ENCODE measurements at regions not wholly inside any gene's neighbourhood (a gene's known extent, or its start where the extent isn't known, plus 50 kb on each side); places are given as distances from the start of the nearest gene placed in this dataset.
"Not testable (repeated sequence)": the region's sequence is repeated elsewhere in the genome, so short reads cannot be mapped to it uniquely, and the experiment has no call there.

GRCh38 chr4:104330125-104330905 lies 164.4 kb downstream of the CXXC4 start:
- no peak for DNase-seq (ENCODE audit: low read depth)

GRCh38 chr4:104326991-104327694 lies 167.6 kb downstream of the CXXC4 start:
- DNase-seq (ENCODE audit: low read depth) = not testable (repeated sequence)

DNA sequence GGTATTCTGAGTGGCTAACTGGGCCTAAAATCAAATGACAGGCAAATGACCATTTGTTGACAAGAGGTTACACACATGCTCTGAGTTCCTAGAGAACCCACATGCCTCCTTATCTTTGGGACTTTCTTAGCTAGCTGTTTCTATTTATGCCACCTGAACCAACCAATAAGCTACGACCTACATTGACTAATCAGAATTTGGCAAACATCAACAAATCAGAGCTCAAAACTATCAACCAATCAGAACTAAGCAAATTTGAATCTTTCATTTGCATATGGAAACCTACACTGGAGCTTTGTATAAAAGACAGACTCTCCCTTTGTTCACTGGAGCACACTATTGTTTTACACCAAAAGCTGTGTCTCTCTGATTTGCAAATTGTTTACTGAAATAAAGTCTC lies 192.0 kb downstream of the CXXC4 start:
- no peak for DNase-seq (ENCODE audit: low read depth)

DNA sequence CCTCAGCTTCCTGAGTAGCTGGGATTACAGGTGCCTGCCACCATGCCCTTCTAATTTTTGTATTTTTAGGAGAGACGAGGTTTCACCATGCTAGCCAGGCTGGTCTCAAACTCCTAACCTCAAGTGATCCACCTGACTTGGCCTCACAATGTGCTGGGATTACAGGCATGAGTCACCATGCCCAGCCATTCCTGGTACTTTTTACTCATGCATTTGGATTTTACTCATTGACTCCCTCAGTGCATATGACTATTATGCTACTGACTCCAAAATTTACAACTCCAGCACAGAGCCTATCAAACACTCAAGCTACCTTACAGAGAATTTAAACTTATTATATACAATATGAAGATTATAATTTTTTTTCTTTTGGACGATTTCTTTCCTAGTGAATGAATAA lies 199.9 kb downstream of the CXXC4 start:
- DNase-seq (ENCODE audit: low read depth) = no peak

GRCh38 chr4:104286867-104287266 lies 207.8 kb downstream of the CXXC4 start:
- DNase-seq (ENCODE audit: low read depth) = no peak

- DNase-seq (ENCODE audit: low read depth) = no peak
Observed at GRCh38 chr4:104283303-104283702, 211.4 kb downstream of the CXXC4 start.

GRCh38 chr4:104279744-104280143 lies 214.9 kb downstream of the CXXC4 start:
- DNase-seq (ENCODE audit: low read depth) = no peak

- DNase-seq (ENCODE audit: low read depth) = no peak
Observed at GRCh38 chr4:104272966-104273365, 221.7 kb downstream of the CXXC4 start.

- DNase-seq (ENCODE audit: low read depth) = not testable (repeated sequence)
Observed at GRCh38 chr4:104269603-104270002, 225.1 kb downstream of the CXXC4 start.

- no peak for DNase-seq (ENCODE audit: low read depth)
Observed at GRCh38 chr4:104263100-104263499, 231.6 kb downstream of the CXXC4 start.

GRCh38 chr4:104262678-104263077 lies 232.0 kb downstream of the CXXC4 start:
- DNase-seq (ENCODE audit: low read depth) = no peak

DNA sequence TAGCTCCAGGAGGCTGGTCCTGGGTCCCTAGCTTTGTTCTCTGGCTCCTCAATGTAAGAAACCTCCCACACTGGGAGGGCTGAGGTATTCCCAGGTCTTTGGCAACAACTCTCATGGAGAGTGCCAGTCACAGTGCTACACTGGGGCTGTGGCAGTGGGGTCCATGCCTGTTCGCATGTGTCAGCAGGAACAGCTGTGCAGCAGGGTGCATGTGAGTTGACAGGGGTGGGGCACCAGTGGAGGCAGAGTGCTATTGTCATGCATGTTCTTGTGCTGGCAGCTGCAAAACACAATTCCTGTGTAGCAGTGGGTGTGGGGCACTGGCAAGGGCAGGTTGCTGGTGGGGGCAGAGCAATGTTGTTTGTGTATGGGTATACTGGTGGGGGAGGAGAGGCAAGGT lies 246.0 kb downstream of the CXXC4 start:
- no peak for DNase-seq (ENCODE audit: low read depth)

DNA sequence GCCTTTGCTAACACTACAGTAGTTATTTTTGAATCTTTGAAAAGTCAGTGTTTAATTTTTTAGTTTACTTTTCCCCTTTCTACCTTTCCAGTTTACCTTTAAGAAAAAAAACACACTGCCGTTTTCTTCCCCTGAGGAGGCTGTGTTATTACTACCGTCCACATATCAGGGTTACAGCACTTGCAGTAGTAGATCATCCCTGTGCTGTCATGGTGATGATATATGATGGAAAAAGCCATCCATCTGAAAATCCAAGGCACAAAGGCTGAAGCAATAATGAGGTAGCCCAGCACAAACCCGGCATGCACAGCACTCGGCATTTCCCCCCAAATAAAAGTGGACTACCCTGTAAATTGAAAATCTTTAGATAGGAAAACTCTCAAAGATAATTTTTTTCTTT lies 258.7 kb downstream of the CXXC4 start:
- no peak for DNase-seq (ENCODE audit: low read depth)

DNA sequence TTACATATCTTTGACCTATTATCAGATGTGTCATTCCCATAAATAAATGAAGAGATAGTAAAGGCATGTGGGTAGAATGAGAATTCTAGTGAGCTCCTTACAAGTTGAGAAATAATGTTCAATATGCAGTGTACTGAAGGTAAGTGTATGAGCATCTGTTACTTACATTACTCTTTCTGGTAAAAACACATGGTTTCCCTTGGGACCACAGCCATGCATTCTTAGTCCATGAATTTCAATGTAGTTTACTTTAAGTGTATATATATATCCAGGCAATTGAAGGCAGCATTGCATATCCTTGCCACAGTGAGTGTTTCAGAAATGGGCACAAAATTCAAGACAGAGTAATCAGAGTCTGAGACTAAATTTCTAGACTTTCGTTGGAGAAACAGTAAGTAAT lies 277.2 kb downstream of the CXXC4 start:
- no peak for DNase-seq (ENCODE audit: low read depth)

GRCh38 chr4:104211657-104212056 lies 283.0 kb downstream of the CXXC4 start:
- no peak for DNase-seq (ENCODE audit: low read depth)

GRCh38 chr4:104210420-104210819 lies 284.3 kb downstream of the CXXC4 start:
- DNase-seq (ENCODE audit: low read depth) = no peak

DNA sequence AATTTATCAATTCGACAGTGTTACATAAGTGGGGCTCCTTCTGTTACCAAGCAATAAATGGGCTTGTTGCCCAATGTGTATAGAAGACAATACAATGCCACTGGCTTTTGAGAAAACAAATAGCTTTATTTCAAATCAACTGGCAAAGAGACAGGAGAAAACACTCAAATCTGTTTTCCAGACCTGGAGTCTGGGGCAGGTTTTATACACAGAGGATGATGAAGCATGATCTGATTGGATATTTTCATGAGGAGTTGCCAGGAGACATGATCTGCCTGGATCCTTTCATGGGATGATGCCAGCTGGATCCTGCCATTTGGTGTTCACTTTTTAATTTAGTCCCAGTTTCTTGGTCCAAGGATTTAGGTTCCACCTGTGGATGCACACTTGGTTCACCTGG lies 287.9 kb downstream of the CXXC4 start:
- DNase-seq (ENCODE audit: low read depth) = no peak

GRCh38 chr4:104205116-104205515 lies 289.6 kb downstream of the CXXC4 start:
- no peak for DNase-seq (ENCODE audit: low read depth)

- DNase-seq (ENCODE audit: low read depth) = no peak
Observed at GRCh38 chr4:104188301-104188700, 306.4 kb downstream of the CXXC4 start.

- no peak for DNase-seq (ENCODE audit: low read depth)
Observed at GRCh38 chr4:104169437-104169836, 325.3 kb downstream of the CXXC4 start.

- no peak for DNase-seq (ENCODE audit: low read depth)
Observed at GRCh38 chr4:104166749-104167148, 327.9 kb downstream of the CXXC4 start.

DNA sequence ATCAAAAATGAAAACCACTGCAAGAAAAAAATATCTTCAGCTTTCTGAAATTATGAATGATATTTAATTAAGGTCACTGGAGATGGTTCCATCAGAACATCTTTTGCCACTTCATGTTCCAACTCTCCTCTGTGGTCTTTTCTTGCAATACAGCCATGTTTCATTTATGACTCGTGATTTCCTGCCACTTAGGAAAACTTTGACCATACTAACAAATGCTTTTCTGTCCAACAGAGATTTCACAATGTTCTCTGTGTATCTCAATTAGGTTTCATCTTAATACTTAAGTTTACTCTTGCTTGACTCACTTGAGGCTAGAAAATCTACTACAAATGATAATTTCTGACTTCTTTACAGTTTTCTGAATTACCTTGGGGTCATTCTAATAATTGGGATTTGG lies 330.9 kb downstream of the CXXC4 start:
- no peak for DNase-seq (ENCODE audit: low read depth)

GRCh38 chr4:104146048-104146447 lies 348.6 kb downstream of the CXXC4 start:
- no peak for DNase-seq (ENCODE audit: low read depth)

DNA sequence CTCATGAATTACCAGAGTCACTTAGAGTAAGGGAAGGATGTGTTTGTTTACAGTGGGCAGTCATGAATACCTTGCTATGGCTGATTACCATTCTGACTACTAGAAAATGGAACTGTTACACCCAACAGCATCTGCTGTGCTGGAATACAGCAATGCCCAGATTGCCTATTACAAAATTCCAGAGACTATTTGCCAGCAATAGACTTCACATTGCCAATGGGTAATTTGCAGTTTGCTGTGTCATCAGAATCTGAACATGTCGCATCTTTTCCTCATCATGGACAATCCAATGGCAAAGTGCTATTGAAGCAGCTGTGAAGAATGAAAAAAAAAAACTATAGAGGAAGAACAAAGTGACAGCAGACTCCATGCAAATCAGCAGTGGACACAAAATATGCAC lies 356.6 kb downstream of the CXXC4 start:
- DNase-seq (ENCODE audit: low read depth) = no peak

Data from non-pigmented ciliary epithelial cell (primary cell).